A549 (cell line): ENCODE measurements at regions not wholly inside any gene's neighbourhood (a gene's known extent, or its start where the extent isn't known, plus 50 kb on each side); places are given as distances from the start of the nearest gene placed in this dataset.

ENCODE experiments used
- ATAC-seq, 2 experiments: fragments of 200-7000 bp in 1 of 2; fragments of >200 bp in 1 of 2; cut with Nextera tagmentation in 1 of 2; cut with Tn5 transposase in 1 of 2; 3 replicates each; pipeline versions ENCODE4 v1.8.0 to v1.9.1; 2018 to 2020; ENCODE audit warnings: mild to moderate bottlenecking in 1 of 2, moderate library complexity in 1 of 2
- CTCF ChIA-PET: fragments of 300-600 bp; sonication (Branson Sonifier 250); formaldehyde crosslinking; extraction: SDS; loops from one replicate; lab custom pipeline; 2021; ENCODE audit warnings: antibody characterized with exemption, inconsistent platforms; lab: Yijun Ruan, JAX
- POLR2A ChIA-PET: fragments of 350-600 bp; formaldehyde crosslinking; extraction: SDS; loops from one replicate; lab custom pipeline; 2021; ENCODE audit warnings: antibody characterized with exemption, inconsistent platforms; lab: Yijun Ruan, JAX
- DNase-seq, 2 experiments: peaks; one replicate each; pipeline versions ENCODE4 v3.0.0 to v3.0.0-alpha.2; 2011 to 2016; ENCODE audit warnings: low read depth in 1 of 2, low spot score in 1 of 2
- FAIRE-seq: peaks from 2 replicates; lab custom pipeline; 2011; peaks lifted over from hg19 to GRCh38; lab: Jason Lieb, UNC
- H3K27ac ChIP-seq, 2 experiments: fragments of >200 bp; sonication (Bioruptor Twin); formaldehyde crosslinking; 3 replicates each; pipeline ENCODE4 v1.5.1; 2016 to 2017
- H3K4me1 ChIP-seq: fragments of >200 bp; sonication (Bioruptor Twin); formaldehyde crosslinking; 3 replicates; pipeline ENCODE4 v1.6.1; 2016
- H3K4me2 ChIP-seq: fragments of >200 bp; sonication (Bioruptor Twin); formaldehyde crosslinking; 3 replicates; pipeline ENCODE4 v1.6.1; 2016
- H3K4me3 ChIP-seq: fragments of >200 bp; sonication (Bioruptor Twin); formaldehyde crosslinking; 3 replicates; pipeline ENCODE4 v1.5.1; 2016
- H3K9me3 ChIP-seq: fragments of >200 bp; sonication (Bioruptor Twin); formaldehyde crosslinking; 3 replicates; pipeline ENCODE4 v1.6.1; 2016
- ATOH8 ChIP-seq: fragments of 250-450 bp; sonication (Bioruptor Pico); IDR thresholded peaks from 2 replicates; pipeline ENCODE4 v1.5.0; 2020; ENCODE audit warnings: low read depth, mild to moderate bottlenecking, moderate library complexity
- CEBPB ChIP-seq, 2 experiments: fragments of >200 bp in 1 of 2; sonication (Bioruptor Twin) in 1 of 2; formaldehyde crosslinking in 1 of 2; IDR thresholded peaks; 2 replicates each; pipeline ENCODE4 v1.6.1; 2012 to 2016
- CTCF ChIP-seq: fragments of >200 bp; sonication (Bioruptor Twin); formaldehyde crosslinking; IDR thresholded peaks from 3 replicates; pipeline ENCODE4 v1.5.1; 2016
- EHF ChIP-seq: fragments of 250-450 bp; sonication (Bioruptor Pico); IDR thresholded peaks from 2 replicates; pipeline ENCODE4 v1.5.0; 2020; ENCODE audit warnings: mild to moderate bottlenecking
- EHMT2 ChIP-seq: fragments of 200-600 bp; sonication (generic); IDR thresholded peaks from 2 replicates; pipeline ENCODE4 v1.6.1; 2016; ENCODE audit warnings: antibody characterized with exemption, low read depth, mild to moderate bottlenecking, moderate library complexity
- ESRRA ChIP-seq: fragments of 150-350 bp; IDR thresholded peaks from 2 replicates; pipeline ENCODE4 v1.6.1; 2014; ENCODE audit warnings: mild to moderate bottlenecking, low read length, borderline replicate concordance
- FOXS1 ChIP-seq: fragments of 250-450 bp; sonication (Bioruptor Pico); IDR thresholded peaks from 2 replicates; pipeline ENCODE4 v1.5.0; 2020; ENCODE audit warnings: mild to moderate bottlenecking, moderate library complexity
- GATA3 ChIP-seq: IDR thresholded peaks from 2 replicates; pipeline ENCODE4 v1.6.1; 2012; ENCODE audit warnings: borderline replicate concordance
- HOXB13 ChIP-seq: fragments of 250-450 bp; sonication (Bioruptor Pico); IDR thresholded peaks from 2 replicates; pipeline ENCODE4 v1.5.0; 2020; ENCODE audit warnings: low read depth, mild to moderate bottlenecking, moderate library complexity
- MAFK ChIP-seq: fragments of 450-650 bp; IDR thresholded peaks from 2 replicates; pipeline ENCODE4 v1.6.1; 2014; ENCODE audit not compliant: partially characterized antibody
- MAZ ChIP-seq: fragments of 150-350 bp; IDR thresholded peaks from 2 replicates; pipeline ENCODE4 v1.6.1; 2014; ENCODE audit warnings: antibody characterized with exemption, low read depth, low read length, borderline replicate concordance
- MYC ChIP-seq: IDR thresholded peaks from 2 replicates; pipeline ENCODE4 v1.6.1; 2012; ENCODE audit warnings: mild to moderate bottlenecking, inconsistent platforms, low read length, improper control_type of control experiment, borderline replicate concordance
- NFE2L2 ChIP-seq: fragments of 150-350 bp; conservative IDR thresholded peaks from 2 replicates; pipeline ENCODE4 v1.6.1; 2014; ENCODE audit warnings: low read length
- POLR2A ChIP-seq: IDR thresholded peaks from 2 replicates; pipeline ENCODE4 v1.6.1; 2012; ENCODE audit warnings: mild to moderate bottlenecking, low read length
- POLR2AphosphoS2 ChIP-seq: conservative IDR thresholded peaks from 2 replicates; pipeline ENCODE4 v1.6.1; 2012; ENCODE audit warnings: low read length, improper control_type of control experiment, inconsistent platforms
- RAD21 ChIP-seq, 2 experiments: fragments of >200 bp in 1 of 2; sonication (Bioruptor Twin) in 1 of 2; formaldehyde crosslinking in 1 of 2; IDR thresholded peaks in 1 of 2; conservative IDR thresholded peaks in 1 of 2; 2 replicates in 1 of 2; 3 replicates in 1 of 2; pipeline ENCODE4 v1.6.1; 2012 to 2018; ENCODE audit warnings: inconsistent platforms in 1 of 2
- RFX5 ChIP-seq: fragments of 450-650 bp; IDR thresholded peaks from 2 replicates; pipeline ENCODE4 v1.7.1; 2014; ENCODE audit warnings: antibody characterized with exemption, mild to moderate bottlenecking, moderate library complexity
- RNF2 ChIP-seq: fragments of 200-600 bp; sonication (generic); IDR thresholded peaks from 2 replicates; pipeline ENCODE4 v1.6.1; 2016; ENCODE audit warnings: low read depth, mild to moderate bottlenecking, antibody characterized with exemption, moderate library complexity, borderline replicate concordance
- SMC3 ChIP-seq: fragments of >200 bp; sonication (Bioruptor Twin); formaldehyde crosslinking; IDR thresholded peaks from 3 replicates; pipeline ENCODE4 v1.6.1; 2018; ENCODE audit warnings: inconsistent platforms
- SREBF2 ChIP-seq: fragments of 450-650 bp; IDR thresholded peaks from 2 replicates; pipeline ENCODE4 v1.6.1; 2014; ENCODE audit warnings: mild to moderate bottlenecking, moderate library complexity
- USF2 ChIP-seq: fragments of 450-650 bp; IDR thresholded peaks from 2 replicates; pipeline ENCODE4 v1.6.1; 2014; ENCODE audit warnings: antibody characterized with exemption
- ZC3H11A ChIP-seq: fragments of 450-650 bp; IDR thresholded peaks from 2 replicates; pipeline ENCODE4 v1.6.1; 2014; ENCODE audit warnings: antibody characterized with exemption, mild to moderate bottlenecking
- WGBS: methylation state at CpG from one replicate; pipeline ENCODE4 v1.1.6; 2017; ENCODE audit errors: missing lambda C conversion rate; 5-methylcytosine and 5-hydroxymethylcytosine counted together
- TF ChIP-seq, protein P1 (sequence below): IDR thresholded peaks from 2 replicates; pipeline ENCODE4 v1.6.1; 2012
- TF ChIP-seq, protein P2 (sequence below): fragments of 250-450 bp; sonication (Bioruptor Pico); IDR thresholded peaks from 2 replicates; pipeline ENCODE4 v1.5.0; 2021; ENCODE audit warnings: mild to moderate bottlenecking, moderate library complexity, borderline replicate concordance
- TF ChIP-seq, protein P3 (sequence below): fragments of 150-350 bp; IDR thresholded peaks from 2 replicates; pipeline ENCODE4 v1.6.1; 2014; ENCODE audit warnings: low read depth, mild to moderate bottlenecking, low read length
- TF ChIP-seq, protein P4 (sequence below): IDR thresholded peaks from 2 replicates; pipeline ENCODE4 v1.6.1; 2012

GRCh38 chr7:20504060-20504459 is 111.4 kb upstream of the ABCB5 start (continued):
- TF ChIP-seq FOXS1 (CRISPR knock-in tag): no peak
- TF ChIP-seq HOXB13: no peak
- TF ChIP-seq, protein P1, sequence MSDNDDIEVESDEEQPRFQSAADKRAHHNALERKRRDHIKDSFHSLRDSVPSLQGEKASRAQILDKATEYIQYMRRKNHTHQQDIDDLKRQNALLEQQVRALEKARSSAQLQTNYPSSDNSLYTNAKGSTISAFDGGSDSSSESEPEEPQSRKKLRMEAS: no peak
- TF ChIP-seq, protein P2, sequence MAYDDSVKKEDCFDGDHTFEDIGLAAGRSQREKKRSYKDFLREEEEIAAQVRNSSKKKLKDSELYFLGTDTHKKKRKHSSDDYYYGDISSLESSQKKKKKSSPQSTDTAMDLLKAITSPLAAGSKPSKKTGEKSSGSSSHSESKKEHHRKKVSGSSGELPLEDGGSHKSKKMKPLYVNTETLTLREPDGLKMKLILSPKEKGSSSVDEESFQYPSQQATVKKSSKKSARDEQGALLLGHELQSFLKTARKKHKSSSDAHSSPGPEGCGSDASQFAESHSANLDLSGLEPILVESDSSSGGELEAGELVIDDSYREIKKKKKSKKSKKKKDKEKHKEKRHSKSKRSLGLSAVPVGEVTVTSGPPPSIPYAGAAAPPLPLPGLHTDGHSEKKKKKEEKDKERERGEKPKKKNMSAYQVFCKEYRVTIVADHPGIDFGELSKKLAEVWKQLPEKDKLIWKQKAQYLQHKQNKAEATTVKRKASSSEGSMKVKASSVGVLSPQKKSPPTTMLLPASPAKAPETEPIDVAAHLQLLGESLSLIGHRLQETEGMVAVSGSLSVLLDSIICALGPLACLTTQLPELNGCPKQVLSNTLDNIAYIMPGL: no peak
- TF ChIP-seq SREBF2: no peak
- TF ChIP-seq GATA3: no peak
- no peak for TF ChIP-seq NFE2L2

DNA sequence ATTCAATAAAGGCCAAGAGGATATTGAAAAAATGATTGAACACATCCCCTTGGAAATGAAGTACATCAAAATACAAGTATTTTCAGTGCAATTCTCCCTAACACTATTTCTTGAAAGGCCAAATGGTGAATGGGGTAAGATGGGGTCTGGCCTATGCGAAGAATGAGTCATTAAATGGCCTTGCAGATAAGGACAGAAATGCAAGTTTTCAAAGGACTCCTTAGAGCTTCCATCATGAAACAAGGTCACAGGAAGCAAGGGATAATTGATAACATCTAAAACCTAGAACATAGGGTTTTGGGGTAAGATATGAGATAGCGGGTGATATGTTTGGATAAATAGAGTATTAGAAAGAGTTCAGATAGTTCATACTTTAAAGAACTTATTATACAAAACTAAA is 109.3 kb upstream of the ABCB5 start:
- no peak for DNase-seq
- Histone ChIP-seq H3K4me1 (no peaks in the 10 kb centered on the region), H3K4me3 (no peak overlapping the region), H3K4me2 (no peak overlapping the region), H3K27ac (no peak overlapping the region), H3K9me3 (0 out of 3 replicates have a peak, but pooled peaks cover 3% of the 10 kb centered on the region)
- ATAC-seq: no peak
- 52% methylated on average over 2 of the region's 2 CpGs for WGBS
- no peak for FAIRE-seq
- POLR2A ChIA-PET: no interaction called here
- TF ChIP-seq GATA3 (no peak), ATOH8 (CRISPR knock-in tag) (no peak), USF2 (no peak), RNF2 (no peak), ZC3H11A (no peak), MAFK (no peak), HOXB13 (no peak), ESRRA (no peak), FOXS1 (CRISPR knock-in tag) (no peak), RAD21 (conservative IDR thresholded peaks at IDR 0.05 in 1 of 2, IDR thresholded peaks at IDR 0.05 in 1 of 2) (no peak)
- CTCF ChIA-PET: no interaction called here

- Histone ChIP-seq H3K27ac (no peak overlapping the region), H3K9me3 (no peaks in the 10 kb centered on the region), H3K4me1 (no peaks in the 10 kb centered on the region), H3K4me3 (no peak overlapping the region), H3K4me2 (no peak overlapping the region)
- FAIRE-seq (no peak), ATAC-seq (no peak), DNase-seq (no peak)
- ChIA-PET CTCF (no interaction called here), POLR2A (no interaction called here)
- TF ChIP-seq, protein P3, sequence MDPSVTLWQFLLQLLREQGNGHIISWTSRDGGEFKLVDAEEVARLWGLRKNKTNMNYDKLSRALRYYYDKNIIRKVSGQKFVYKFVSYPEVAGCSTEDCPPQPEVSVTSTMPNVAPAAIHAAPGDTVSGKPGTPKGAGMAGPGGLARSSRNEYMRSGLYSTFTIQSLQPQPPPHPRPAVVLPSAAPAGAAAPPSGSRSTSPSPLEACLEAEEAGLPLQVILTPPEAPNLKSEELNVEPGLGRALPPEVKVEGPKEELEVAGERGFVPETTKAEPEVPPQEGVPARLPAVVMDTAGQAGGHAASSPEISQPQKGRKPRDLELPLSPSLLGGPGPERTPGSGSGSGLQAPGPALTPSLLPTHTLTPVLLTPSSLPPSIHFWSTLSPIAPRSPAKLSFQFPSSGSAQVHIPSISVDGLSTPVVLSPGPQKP: no peak
- TF ChIP-seq EHF (CRISPR knock-in tag): no peak
- TF ChIP-seq CTCF: no peak
- TF ChIP-seq FOXS1 (CRISPR knock-in tag): no peak
- TF ChIP-seq NFE2L2: no peak
- no peak for TF ChIP-seq MAZ
- TF ChIP-seq, protein P4, sequence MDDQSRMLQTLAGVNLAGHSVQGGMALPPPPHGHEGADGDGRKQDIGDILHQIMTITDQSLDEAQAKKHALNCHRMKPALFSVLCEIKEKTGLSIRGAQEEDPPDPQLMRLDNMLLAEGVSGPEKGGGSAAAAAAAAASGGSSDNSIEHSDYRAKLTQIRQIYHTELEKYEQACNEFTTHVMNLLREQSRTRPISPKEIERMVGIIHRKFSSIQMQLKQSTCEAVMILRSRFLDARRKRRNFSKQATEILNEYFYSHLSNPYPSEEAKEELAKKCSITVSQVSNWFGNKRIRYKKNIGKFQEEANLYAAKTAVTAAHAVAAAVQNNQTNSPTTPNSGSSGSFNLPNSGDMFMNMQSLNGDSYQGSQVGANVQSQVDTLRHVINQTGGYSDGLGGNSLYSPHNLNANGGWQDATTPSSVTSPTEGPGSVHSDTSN: no peak
- no peak for TF ChIP-seq ESRRA
- TF ChIP-seq SMC3: no peak
- TF ChIP-seq CEBPB (IDR thresholded peaks at IDR 0.05): no peak
- TF ChIP-seq, protein P1: no peak
- TF ChIP-seq POLR2AphosphoS2: no peak
- no peak for TF ChIP-seq GATA3
- no peak for TF ChIP-seq POLR2A
- TF ChIP-seq MYC: no peak
- TF ChIP-seq RFX5: no peak
- no peak for TF ChIP-seq EHMT2
- WGBS: 87% methylated on average over 1 of the region's 1 CpG
Observed at GRCh38 chr7:20507157-20507556, 108.3 kb upstream of the ABCB5 start.
